22Rv1 (cell line): ENCODE measurements at regions not wholly inside any gene's neighbourhood (a gene's known extent, or its start where the extent isn't known, plus 50 kb on each side); places are given as distances from the start of the nearest gene placed in this dataset.

ENCODE experiments used
- H3K27ac ChIP-seq: fragments of 450-650 bp; 2 replicates; pipeline ENCODE4 v1.5.1; 2017
- ZFX ChIP-seq: fragments of 450-650 bp; IDR thresholded peaks from 2 replicates; pipeline ENCODE4 v1.6.1; 2017; ENCODE audit warnings: antibody characterized with exemption, borderline replicate concordance
- TF ChIP-seq, protein P1 (sequence below): fragments of 450-650 bp; IDR thresholded peaks from 2 replicates; pipeline ENCODE4 v1.5.1; 2017; ENCODE audit warnings: mild to moderate bottlenecking

DNA sequence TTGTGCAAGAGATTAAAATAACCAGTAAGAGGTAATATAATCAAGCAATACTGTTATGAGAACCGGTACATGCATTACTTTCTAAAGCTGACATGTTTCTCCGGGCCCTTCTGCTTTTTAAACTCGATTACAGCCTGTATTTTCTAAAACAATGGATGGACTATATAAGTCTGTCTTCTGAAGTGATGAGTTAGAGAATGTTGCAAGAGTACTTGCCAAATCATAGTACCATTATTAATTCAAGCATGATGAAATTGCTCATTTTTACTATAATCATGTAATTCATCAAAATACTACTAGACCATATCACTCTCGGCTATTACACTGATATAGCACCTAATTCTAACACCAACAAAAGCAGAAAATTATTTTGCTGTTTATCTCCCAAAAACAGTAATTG is 1240.3 kb upstream of the ACVR2A start:
- TF ChIP-seq, protein P1, sequence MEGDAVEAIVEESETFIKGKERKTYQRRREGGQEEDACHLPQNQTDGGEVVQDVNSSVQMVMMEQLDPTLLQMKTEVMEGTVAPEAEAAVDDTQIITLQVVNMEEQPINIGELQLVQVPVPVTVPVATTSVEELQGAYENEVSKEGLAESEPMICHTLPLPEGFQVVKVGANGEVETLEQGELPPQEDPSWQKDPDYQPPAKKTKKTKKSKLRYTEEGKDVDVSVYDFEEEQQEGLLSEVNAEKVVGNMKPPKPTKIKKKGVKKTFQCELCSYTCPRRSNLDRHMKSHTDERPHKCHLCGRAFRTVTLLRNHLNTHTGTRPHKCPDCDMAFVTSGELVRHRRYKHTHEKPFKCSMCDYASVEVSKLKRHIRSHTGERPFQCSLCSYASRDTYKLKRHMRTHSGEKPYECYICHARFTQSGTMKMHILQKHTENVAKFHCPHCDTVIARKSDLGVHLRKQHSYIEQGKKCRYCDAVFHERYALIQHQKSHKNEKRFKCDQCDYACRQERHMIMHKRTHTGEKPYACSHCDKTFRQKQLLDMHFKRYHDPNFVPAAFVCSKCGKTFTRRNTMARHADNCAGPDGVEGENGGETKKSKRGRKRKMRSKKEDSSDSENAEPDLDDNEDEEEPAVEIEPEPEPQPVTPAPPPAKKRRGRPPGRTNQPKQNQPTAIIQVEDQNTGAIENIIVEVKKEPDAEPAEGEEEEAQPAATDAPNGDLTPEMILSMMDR: no peak
- no peak for TF ChIP-seq ZFX
- no peak overlapping the region for H3K27ac ChIP-seq

DNA sequence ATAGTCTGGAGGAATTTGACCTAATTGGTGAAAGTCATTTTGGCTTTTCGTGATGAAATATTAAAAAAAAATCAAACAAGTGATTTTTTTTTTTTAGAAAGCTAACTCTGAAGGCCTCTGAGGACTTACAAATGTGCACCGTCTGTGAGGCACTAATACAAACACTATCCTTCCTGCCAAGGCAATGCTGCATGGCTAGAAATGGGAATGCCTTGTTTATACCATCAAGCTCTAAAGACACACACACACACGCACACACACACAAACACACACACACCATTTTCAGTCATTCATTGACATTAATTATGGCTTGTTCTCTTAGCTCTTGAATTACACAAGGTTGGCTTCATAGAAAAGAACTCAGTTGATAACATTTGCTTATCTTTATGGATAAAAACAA is 1242.0 kb upstream of the ACVR2A start:
- H3K27ac ChIP-seq: no peak overlapping the region
- TF ChIP-seq, protein P1: no peak
- TF ChIP-seq ZFX: no peak

DNA sequence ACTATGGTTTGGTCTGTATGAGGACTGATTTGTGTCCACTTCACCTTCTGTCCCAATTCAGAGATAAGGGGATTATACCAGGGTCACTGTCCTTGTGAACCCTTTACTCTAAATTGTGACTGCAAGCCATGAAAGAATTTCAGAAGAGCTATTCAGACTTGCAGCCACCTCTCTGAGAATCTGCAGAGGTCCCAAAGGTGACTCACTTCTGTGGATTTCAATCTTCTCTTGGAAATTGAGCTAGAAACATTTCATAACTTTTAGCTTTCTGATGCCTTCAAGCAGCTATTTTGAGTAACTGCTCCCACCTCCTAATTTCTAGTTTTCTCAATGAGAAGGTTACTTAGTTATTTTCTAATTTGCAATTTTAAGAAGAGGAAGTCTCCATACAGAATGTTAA is 1242.4 kb upstream of the ACVR2A start:
- no peak overlapping the region for H3K27ac ChIP-seq
- TF ChIP-seq, protein P1: no peak
- TF ChIP-seq ZFX: no peak

DNA sequence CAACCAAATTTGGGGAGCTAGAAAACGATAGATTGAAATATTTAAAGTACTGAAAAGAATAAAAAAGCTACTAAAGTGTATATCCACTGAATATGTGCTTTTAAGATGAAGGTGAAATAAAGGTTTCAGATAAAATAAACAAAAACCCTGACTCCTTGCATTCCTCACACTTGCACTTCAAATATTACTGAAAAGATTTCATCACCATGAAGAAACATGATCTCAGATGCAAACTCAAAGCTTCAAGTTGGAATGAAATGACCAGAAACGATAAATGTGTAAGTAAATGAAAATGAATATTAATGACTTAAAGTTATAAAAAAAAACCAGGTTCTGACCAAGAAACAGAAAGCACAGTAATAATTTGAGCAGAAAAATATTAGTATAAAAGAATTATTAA is 1246.0 kb upstream of the ACVR2A start:
- TF ChIP-seq, protein P1: no peak
- no peak overlapping the region for H3K27ac ChIP-seq

DNA sequence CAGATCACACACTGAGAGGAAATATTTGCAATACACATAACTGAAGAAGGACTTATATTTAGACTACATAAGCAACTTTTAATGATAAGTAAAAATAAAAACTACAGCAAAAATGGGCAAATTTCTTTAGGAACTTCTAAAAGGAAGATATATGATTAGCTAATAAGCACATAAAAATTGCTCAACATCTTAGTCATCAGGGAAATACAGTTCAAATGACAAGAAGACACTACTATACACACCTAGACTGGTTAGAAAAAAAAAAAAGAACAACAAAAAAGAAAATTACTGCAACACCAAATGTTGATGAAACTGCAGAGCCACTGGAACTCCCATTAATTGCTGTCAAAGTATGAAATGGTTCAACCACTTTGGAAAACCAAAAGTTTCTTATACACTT is 1247.5 kb upstream of the ACVR2A start:
- TF ChIP-seq ZFX: no peak
- TF ChIP-seq, protein P1: no peak
- H3K27ac ChIP-seq: no peak overlapping the region

DNA sequence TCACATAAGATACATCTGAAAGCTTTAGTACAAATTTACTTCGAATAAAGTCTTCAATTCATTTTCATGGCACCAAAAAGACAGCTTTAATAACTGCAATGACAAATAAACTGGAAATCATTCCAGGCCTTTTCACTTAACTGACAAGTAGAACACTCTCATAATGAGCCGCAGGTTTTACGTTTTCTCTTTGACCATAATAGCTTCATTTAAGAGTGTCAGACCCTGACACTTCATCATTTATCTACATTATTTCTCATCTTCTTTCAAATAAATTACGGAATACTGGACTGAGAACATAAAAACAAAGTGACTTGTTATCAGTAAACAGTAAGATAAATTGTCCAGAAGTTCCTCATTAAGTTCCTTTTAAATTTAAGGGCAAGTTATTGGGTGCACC is 1252.9 kb upstream of the ACVR2A start:
- no peak overlapping the region for H3K27ac ChIP-seq
- TF ChIP-seq, protein P1: no peak
- no peak for TF ChIP-seq ZFX

DNA sequence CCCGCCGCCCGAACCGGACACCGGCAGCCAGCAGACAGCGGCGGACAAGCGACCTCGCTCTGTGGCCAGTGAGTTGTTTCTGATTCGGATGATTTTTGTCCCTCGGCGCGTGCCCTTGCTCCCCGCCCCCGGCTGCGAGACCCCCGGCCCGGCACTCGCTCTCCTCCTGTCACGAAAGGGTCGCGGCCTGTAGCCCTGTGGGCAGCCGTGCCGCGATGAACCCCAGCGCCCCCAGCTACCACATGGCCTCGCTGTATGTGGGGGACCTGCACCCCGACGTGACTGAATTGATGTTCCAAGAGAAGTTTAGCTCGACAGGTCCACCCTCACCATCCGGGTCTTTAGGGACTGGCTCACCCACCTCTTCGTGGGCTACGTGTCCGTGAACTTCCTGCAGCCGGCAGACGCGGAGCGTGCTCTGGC is 1257.5 kb upstream of the ACVR2A start:
- TF ChIP-seq, protein P1: no peak
- no peak for TF ChIP-seq ZFX
- H3K27ac ChIP-seq: no peak overlapping the region
